HG03460 (cell line): ENCODE measurements at regions not wholly inside any gene's neighbourhood (a gene's known extent, or its start where the extent isn't known, plus 50 kb on each side); places are given as distances from the start of the nearest gene placed in this dataset.

Experiments used
- ATAC-seq: cut with Tn5 transposase; IDR thresholded peaks from one replicate; pipeline ENCODE4 v1.9.1; 2021; ENCODE audit not compliant: unreplicated experiment

DNA sequence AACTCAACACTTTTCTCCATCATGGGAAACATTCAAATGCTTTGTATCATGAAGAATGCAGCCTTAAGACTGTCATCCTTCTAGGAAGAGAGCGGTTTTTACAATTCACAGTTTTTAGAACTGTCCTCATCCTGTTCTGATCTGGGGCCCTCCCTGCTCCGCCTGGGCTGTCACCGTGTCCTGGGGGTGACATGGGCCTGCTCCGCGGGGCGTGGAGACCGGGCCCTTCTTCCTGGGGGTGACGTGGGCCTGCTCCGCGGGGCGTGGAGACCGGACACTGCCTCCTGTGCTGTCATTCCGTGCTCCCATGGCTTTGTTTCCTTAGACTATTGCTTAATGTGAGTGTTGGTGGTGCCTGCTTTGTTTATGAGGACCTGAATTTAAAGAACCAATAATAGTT lies 122.8 kb downstream of the TMEM18 start:
- ATAC-seq = no peak

DNA sequence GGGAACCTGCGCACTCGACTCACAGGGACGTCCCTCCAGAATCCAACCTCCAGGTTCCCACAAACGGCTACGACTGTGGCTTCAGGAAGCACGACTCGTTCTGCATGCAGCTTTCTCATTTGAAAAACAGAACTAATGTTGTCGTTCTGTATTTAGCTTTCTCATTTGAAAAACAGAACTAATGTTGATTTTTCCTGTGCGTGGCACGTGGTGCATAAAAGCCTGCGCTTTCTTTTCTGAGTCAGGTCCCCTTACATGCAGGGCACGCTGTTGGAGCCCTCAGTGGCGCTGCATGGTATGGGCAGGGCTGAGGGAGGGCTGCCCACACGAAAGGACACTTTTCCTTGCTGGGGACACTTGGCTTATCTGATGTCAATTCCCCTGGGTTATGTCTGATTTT lies 124.3 kb downstream of the TMEM18 start:
- ATAC-seq = no peak

DNA sequence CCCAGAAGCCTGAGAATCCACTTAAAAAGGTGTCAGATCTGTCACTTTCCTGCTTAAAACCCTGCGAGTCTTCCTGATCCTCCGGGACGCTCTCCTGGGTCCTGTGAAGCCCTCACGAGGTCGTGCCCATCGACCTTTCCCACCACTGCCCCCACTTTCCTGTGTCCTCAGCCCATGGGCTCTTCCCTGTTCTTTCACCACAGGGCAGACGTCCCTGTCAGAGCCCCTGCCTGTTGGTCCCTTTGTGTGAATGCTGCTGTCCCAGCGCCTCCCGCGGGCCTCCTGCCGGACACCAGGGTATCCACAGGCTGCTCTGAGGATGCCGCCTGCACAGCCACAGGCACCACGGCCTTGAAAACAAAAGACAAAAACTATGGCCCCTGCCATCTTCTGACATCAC lies 125.6 kb downstream of the TMEM18 start:
- no peak for ATAC-seq

DNA sequence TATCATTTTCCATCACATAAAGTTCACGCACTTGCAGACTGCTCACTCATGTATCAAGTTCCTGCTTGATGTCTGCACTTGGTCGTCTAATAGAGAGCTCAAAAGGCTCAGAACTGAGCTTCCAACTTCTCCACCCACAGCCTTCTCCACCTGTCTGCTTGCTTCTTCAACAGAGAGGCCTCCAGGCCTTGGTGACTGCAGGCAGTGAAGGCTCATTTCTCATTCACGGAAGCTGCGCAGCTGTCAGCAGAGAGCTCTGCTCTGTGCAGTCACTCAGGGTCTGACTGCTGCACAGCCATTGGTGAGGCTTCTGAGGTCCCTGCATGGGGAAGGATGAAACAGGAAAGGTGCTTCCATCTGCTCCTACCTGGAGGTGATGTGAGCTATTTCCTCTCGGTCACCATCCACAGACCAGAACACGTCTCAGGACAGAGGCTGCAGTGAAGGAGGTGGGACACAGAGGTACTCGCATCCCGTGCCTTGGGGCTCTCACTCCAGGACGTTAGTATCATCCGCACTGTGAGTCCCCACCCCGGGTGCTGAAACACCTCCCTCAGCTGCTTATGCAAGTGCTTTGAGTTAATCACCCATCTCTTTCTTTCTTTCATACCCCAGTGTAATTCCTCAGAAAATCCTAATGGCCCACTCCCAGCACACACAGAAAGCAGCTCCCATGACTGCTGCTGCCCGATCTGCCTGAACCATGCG lies 126.2 kb downstream of the TMEM18 start:
- ATAC-seq = peak; percentile 45

DNA sequence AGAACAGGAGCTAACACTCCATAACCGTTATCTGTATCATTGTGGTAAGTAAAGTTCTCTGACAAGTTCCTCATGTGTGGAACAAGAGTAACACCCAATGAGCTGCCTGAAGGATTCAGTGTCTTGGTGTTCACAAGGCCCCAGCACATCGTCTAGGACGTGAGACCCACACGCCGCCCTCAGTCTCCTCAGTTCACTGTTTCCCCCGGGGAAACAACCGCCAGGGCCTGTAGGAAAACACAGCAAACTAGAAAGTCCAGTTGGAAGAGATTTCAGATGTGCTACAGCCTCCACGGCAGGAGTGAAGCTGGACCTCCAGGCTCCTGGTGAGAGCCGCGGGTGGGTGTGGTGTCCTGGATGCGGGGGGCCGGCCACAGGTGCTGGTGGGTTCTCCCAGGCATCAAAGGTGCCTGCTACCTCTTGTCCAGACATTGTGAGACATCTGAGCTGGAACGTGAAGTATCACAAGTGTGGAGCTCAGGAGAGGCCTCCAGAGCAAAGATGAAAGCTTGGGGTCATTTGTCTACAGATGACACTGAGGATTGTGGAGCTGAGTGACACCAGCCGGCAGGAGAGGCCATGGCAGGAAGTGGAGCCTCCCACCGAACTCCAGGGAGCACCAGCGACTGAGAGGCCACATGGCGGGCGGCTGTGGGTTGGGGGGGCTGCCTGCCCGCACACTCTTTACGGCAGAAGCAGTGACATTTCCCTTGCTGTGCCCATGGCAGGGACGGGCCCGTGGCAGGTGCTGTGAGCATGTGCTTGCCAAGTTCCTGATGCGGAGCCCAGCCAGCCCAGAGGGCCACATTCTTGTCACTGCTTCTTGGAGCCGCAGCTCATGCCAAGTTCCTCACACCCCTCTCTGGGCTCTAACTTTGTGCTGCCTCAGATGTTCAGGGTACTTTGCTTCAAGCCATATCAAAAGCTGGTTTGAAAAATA lies 131.2 kb downstream of the TMEM18 start:
- ATAC-seq = no peak

DNA sequence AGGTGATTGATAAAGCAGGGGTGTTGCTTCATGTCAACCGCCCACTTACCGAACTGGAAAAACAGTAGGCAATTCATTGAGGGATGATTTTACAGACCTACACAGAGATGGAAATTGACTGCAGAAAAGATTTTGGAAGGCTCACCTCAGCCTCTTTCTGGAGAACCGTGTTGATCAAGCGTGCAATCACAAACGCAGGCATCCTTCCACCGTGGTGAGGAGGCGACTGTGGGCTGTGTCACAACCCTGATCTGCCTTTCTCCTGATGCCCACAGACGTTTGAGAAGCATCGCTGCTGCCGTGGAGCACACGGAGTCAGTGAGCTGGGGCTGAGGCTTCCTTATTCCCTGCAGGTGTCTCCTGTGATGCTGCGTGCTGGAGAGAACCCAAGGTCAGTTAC lies 132.0 kb downstream of the TMEM18 start:
- ATAC-seq = no peak

DNA sequence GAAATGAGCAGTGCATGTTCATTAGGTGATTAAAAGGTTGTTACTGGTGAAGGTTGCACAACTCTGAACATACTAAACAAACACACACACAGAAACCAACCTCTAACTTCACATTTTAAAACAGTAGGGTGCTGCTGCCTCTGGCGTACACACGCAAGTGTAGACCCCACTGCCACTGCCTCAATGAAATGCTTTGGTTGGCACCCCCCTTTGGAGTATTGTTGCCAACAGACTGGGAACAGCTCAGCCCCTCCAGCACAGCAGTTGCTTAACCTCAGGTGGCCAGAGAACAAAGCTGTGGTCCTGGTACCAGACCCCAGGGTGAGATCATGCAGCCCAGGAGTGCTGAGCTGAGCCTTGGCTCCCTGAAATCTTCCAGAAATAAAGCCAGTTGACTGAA lies 138.6 kb downstream of the TMEM18 start:
- no peak for ATAC-seq

DNA sequence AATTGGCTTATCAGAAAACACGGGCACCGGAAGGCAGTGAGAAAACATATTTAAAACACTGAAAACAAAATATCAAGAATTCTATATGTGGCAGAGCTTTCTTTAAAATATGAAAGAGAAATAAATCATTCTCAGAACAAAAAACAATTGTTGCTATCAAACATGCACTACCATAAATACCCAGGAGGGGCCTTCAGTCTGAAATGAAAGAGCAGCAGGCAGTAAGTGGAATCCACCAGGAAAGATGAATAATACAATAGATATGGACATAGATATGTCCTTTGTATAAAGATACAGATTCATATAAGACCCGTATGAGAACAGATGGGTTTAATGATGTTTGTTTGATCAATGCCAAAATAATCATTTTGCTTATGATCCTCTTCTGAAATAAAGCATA lies 142.0 kb downstream of the TMEM18 start:
- no peak for ATAC-seq

DNA sequence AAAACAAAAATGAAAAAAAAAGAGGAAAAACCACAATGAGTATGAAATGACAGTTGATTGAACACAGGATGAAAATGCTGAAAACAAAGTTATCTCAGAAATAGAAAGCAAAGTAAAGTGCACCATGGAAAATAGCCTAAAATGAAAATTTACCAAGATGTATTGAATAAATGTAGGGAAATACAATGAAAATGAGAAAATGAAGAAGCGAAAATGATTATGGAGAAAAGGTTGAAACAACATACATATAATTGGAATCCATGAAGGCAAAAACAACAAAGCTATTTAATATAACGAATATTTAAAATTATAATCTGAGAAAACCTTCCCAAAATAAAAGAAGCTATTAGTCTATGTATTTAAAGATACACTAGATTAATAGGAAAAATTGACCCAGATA lies 147.4 kb downstream of the TMEM18 start:
- no peak for ATAC-seq

DNA sequence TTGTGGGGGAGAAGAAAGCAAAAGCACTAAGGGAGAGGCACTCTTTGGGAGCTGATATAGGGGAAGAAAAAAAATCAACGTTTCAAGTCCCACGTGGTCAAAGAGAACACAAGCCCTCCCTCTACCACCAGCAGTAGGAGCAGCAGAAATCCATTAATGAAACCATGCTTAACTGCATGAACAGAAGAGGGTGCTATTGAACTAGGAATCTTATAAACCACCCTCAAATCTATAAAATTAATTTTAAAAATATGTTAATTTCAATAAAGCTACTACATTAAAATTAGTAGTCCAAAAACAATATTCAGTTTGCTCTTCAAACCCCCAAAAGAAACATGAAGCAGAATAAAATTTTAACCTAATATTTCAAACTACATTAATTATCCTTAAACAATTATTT lies 147.8 kb downstream of the TMEM18 start:
- ATAC-seq = no peak

DNA sequence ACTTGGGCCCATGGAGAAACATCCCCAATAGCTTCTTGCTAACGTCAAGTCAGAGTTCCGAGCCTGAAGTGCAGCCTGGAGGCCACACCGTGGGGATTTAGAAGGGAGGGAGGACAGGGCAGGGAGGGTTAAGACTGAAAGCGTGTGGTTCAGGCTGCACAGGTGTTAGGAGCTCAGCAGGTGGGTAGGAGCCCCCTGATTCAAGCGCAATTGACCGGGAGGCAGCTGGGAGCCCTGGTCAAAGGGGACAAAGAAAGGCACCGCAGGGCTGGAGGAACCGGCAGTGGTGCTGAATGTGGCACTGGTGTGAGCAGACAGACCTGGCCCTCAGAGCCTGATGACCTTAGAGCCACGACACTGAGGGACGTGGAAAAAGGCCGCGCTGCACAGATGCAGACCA lies 149.6 kb downstream of the TMEM18 start:
- ATAC-seq = no peak

DNA sequence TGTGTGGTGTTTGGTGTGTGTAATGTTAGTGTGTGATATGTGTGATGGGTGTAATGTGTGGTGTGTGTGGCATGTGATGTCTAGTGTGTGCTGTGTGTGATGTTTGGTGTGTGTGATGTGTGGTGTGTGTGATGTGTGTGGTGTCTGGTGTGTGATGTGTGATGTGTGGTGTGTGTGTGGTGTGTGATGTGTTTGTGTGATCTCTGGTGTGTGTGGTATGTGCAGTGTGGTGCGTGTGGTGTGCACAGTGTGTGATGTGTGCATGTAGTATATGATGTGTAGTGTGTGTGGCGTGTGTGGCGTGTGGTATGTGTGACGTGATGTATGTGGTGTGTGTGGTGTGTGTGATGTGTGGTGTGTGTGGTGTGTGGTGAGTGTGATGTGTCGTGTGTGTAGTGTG lies 150.3 kb downstream of the TMEM18 start:
- no peak for ATAC-seq

DNA sequence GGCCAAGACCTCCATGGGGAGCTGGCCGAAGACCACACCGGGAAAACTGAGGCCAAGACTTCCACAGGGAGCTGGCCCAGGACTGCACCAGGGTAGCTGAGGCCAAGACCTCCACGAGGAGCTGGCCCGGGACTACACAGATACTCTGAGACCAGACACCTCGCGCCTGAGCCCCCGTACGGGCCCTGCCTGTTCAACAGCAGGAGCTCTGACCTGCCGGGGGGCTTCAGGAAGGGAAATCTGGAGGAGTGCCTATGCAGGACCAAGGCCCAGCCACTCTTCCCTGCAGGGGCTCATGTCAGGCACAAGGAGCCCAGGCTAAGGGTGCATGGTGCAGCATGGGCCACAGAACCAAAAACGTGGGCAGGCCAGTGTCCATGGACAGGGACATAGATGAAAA lies 151.6 kb downstream of the TMEM18 start:
- ATAC-seq = no peak

DNA sequence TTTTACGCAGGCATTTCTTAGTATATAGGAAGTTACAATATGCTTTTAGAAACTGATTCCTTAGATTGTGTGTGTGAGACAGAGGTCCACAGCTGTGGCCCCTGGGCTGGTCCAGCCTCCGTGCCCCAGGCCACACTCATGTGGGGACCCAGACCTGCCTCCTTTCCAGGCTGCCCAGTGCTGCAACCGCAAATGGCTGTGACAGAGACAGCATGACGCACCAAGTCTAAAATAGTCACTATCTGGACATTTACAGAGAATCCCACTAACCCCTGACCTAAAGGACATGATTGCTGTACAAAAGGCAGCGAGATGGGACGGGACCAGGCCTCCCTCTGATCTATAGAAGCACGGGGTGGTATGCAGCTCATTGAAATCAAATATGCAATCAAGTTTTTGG lies 152.2 kb downstream of the TMEM18 start:
- ATAC-seq = no peak

DNA sequence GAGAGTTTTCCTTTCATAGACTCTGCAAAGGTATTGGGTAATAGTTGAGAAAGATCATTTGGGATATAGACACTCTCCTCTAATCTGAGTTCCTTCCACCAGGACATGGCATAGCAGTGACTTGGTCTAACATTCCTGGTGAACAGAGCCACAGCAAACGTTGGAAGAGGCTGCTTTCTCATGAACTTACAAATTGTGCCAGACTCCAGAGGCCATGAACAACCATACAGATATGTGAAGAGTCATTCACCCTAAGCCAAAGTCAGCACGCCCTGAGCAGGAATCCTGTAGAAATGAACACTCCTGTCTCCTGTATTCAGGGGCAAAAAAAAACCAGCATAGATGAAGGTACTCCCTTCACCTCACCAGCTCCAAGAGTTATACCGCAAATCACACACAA lies 152.8 kb downstream of the TMEM18 start:
- ATAC-seq = no peak

DNA sequence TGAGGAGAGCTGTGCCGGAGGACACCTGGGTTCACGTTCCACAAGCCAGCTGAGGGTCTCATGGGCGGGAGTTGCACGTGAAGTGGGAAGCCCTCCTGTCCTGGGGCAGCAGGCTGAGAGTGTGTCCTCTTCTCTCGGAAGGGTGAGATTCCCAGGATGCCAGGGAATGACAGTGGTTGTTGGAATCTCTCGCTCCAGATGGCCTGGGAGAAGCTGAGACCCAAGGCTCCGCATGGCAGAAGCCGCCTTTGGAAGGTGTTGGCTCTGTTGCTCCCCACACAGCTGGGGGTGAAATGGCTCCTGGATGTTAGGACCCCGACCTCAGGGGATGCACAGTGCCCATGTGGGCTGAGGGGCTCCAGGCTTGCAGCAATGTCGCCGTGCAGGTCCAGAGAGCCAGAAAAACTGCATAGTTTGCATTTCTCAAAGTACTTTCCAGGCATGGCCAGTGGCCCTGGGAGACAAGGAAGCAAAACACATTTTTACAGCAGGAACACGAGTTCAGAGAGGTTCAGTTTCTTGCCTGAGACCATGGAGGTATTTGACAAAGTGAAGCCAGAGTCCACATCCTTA lies 153.4 kb downstream of the TMEM18 start:
- no peak for ATAC-seq

DNA sequence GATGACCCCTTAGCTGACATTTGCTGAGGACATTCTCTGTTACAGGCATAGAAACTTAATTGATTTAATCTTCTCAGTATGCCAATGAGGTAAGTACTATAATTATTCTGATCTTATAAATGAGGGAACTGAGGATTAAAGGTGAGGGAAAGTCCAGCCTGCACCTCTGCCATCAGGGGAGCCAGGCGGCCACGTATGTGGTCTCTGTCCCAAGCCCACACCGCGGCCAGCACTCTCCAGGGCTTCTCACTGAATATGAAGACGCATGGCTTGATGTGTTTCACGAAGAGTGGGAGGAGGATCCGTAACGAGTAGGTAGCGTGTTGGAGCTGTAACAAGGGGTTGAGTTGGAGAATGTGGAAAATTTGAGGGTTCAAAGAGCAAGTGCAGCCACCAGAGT lies 154.4 kb downstream of the TMEM18 start:
- ATAC-seq = no peak

DNA sequence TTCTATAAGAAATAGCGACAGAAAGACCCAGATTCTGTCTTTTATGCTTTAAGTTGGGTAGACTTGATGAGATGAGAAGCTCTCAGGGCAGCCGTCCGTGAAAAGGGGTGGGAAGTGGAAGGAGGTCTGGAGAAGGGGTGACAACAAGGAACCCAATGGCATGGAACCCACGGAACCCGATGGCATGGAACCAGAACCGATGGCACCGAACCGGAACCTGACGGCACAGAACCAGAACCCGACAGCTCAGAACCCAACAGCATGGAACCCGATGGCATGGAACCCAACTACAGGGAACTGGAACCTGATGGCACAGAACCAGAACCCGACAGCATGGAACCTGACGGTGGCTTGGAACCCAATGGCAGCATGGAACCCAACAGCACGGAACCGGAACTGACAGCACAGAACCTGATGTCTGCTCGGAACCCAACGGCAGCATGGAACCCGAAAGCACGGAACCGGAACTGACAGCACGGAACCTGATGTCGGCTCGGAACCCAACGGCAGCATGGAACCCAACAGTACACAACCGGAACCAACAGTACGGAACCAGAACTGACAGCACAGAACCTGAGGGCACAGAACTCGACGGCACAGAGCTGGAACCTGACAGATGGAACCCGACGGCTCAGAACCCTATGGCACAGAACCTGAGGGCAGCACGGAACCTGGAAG lies 155.2 kb downstream of the TMEM18 start:
- no peak for ATAC-seq

DNA sequence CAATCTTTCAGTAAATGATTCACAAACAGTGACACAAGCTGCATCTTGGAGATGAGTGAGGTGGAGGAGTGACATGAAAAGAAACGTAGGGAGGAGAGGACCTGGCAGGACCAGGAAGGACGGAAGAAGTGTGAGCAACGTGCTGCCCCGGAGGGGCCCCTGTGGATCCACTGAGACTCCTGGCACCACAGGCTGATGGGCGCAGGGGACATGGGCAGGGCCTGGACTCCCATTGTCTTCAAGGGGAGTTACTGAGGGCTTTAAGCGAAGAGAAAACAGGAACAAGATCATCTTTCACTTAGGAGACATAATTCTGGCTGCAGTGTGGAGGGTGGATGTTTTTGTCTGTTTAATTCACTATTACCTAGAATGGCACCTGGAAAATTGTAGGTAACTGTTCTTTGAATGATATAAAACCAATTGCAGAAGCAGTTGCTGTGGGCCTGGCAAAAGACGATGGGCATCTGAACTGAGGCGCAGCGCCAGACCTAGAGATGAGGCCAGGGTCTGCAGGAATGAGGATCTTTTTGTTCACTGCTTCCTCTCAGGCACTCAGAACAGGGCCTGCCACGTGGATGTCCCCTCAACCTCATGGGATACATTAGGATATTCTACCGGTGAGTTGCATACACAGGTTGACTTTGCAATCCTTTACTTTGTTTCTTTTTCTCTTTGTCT lies 156.4 kb downstream of the TMEM18 start:
- no peak for ATAC-seq

DNA sequence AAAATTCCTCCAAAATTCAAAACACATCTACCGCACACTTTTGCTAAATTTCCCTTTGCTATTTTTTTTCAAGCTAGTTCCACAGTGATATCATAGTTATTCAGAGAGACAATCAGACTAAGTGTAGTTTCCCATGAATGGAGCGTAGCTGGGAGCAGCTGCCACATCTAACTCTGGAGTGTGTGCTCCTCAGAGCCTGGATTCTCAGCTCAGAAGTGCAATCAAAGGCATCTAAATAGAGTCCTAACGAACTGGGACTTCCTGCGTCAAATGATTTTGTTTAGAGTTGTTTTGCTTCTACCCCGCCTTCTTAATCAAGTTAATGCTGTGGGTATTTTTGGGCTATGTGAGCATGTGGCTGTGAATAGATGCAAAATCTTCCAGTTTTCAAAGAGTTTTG lies 160.3 kb downstream of the TMEM18 start:
- no peak for ATAC-seq

DNA sequence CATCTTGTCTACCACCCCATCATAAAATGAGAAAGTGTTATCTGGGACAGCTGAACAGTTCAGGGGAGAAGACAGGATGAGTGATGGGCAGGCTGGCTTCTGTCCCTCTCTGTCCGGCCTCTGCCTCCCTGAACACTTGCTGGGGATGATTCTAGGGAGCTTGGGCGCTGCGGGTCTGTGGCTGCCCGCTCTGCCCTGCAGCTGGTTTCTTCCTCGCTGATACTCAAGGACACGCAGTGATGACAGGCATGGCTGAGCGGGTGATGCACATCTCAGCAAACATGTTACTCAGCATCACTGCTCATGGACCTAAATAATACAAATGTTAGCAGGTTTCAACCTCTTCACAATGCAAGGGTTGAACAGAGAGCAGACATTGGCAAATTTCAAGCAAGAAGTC lies 161.1 kb downstream of the TMEM18 start:
- ATAC-seq = no peak
